Upper lobe of left lung (tissue), 6 donors: ENCODE measurements at regions not wholly inside any gene's neighbourhood (a gene's known extent, or its start where the extent isn't known, plus 50 kb on each side); places are given as distances from the start of the nearest gene placed in this dataset.
"Not testable (repeated sequence)": the region's sequence is repeated elsewhere in the genome, so short reads cannot be mapped to it uniquely, and the experiment has no call there.

ENCODE experiments used
- ATAC-seq, 2 donors: fragments of 200-7000 bp; cut with Tn5 transposase; one replicate each; pipeline ENCODE4 v1.9.1; 2022; ENCODE audit warnings: mild to moderate bottlenecking in 2 of 2, moderate library complexity in 2 of 2; ENCODE audit not compliant: low FRiP score in 2 of 2
- DNase-seq, 2 donors: peaks; one replicate each; pipeline ENCODE4 v3.0.0-alpha.2; 2019 to 2020
- H3K27ac ChIP-seq, 4 donors: fragments of 200-600 bp; sonication (generic); one replicate each; pipeline ENCODE4 v1.5.1; 2016 to 2019
- H3K27me3 ChIP-seq, 4 donors: fragments of 200-600 bp; sonication (generic); one replicate each; pipeline ENCODE4 v1.5.1; 2017 to 2019
- H3K36me3 ChIP-seq, 4 donors: fragments of 200-600 bp; sonication (generic); one replicate each; pipeline ENCODE4 v1.5.1; 2016 to 2019
- H3K4me1 ChIP-seq, 4 donors: fragments of 200-600 bp; sonication (generic); one replicate each; pipeline ENCODE4 v1.5.1; 2018 to 2019
- H3K4me3 ChIP-seq, 4 donors: fragments of 200-600 bp; sonication (generic); one replicate each; pipeline ENCODE4 v1.5.1; 2017 to 2019; ENCODE audit warnings: mild to moderate bottlenecking in 2 of 4, moderate library complexity in 1 of 4
- H3K9me3 ChIP-seq, 4 donors: fragments of 200-600 bp; sonication (generic); one replicate each; pipeline ENCODE4 v1.5.1; 2018 to 2019
- EP300 ChIP-seq, 4 donors: sonication (generic); formaldehyde crosslinking; IDR thresholded peaks; one replicate each; pipeline ENCODE4 v1.5.1; 2017; ENCODE audit warnings: antibody characterized with exemption in 4 of 4, control low read depth in 2 of 4
- POLR2A ChIP-seq, 4 donors: fragments of 450-650 bp; IDR thresholded peaks; one replicate each; pipeline ENCODE4 v1.5.1; 2016 to 2017; ENCODE audit warnings: antibody characterized with exemption in 4 of 4, mild to moderate bottlenecking in 2 of 4
- POLR2AphosphoS5 ChIP-seq, 2 donors: sonication (generic); formaldehyde crosslinking; IDR thresholded peaks; one replicate each; pipeline ENCODE4 v1.5.1; 2017; ENCODE audit warnings: antibody characterized with exemption in 2 of 2
- WGBS, 2 donors: methylation state at CpG; one replicate each; pipeline ENCODE4 v1.1.5; 2017 to 2018; 5-methylcytosine and 5-hydroxymethylcytosine counted together
- TF ChIP-seq, protein P1 (sequence below), 6 experiments: fragments of 450-650 bp in 4 of 6; fragments of 200-600 bp in 2 of 6; sonication (generic) in 2 of 6; IDR thresholded peaks; one replicate each; pipeline ENCODE4 v1.5.1; 2016 to 2019; ENCODE audit warnings: antibody characterized with exemption in 6 of 6
- donor health status: DM: no; HTN: no; CAD: no; lungs with moderate emphysema.
- donor health status: DM: no; HTN: yes; CAD: no; lungs with severe emphysema.

DNA sequence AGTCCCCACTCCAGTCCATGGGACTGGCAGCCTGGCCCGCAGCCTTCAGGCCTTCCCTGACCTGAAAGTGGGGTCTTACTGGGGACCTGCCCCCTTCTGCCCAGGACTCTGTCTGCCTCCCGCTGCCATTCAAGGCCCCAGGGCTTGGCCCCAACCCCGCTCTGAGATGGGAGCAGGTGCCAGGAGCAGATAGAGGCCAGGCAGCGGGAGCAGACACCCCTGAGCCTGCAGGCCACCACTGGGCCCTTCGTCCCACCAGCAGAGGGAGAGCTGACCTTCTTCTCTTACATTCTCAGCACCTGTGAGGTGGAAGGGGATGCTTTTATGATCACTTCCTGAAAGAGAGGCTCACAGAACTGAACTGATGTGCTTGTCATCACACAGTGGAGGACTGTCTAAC lies 62.2 kb upstream of the TINAGL1 start:
- DNase-seq (no peak), ATAC-seq (no peak)
- WGBS, 2 donors, result 40 to 93% methylated on average over 1 to 4 of the region's 5 CpGs
- Histone ChIP-seq H3K27me3 (no peaks in the 10 kb centered on the region), H3K27ac (no peak overlapping the region), H3K4me1 (no peaks in the 10 kb centered on the region), H3K36me3 (no peaks in the 10 kb centered on the region), H3K9me3 (no peaks in the 10 kb centered on the region), H3K4me3 (no peak overlapping the region)
- no peak for TF ChIP-seq POLR2A (IDR thresholded peaks at IDR 0.05)
- no peak for TF ChIP-seq POLR2AphosphoS5 (IDR thresholded peaks at IDR 0.05)
- TF ChIP-seq, protein P1, sequence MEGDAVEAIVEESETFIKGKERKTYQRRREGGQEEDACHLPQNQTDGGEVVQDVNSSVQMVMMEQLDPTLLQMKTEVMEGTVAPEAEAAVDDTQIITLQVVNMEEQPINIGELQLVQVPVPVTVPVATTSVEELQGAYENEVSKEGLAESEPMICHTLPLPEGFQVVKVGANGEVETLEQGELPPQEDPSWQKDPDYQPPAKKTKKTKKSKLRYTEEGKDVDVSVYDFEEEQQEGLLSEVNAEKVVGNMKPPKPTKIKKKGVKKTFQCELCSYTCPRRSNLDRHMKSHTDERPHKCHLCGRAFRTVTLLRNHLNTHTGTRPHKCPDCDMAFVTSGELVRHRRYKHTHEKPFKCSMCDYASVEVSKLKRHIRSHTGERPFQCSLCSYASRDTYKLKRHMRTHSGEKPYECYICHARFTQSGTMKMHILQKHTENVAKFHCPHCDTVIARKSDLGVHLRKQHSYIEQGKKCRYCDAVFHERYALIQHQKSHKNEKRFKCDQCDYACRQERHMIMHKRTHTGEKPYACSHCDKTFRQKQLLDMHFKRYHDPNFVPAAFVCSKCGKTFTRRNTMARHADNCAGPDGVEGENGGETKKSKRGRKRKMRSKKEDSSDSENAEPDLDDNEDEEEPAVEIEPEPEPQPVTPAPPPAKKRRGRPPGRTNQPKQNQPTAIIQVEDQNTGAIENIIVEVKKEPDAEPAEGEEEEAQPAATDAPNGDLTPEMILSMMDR (IDR thresholded peaks at IDR 0.05), result no peak
- TF ChIP-seq EP300 (IDR thresholded peaks at IDR 0.05), result no peak

DNA sequence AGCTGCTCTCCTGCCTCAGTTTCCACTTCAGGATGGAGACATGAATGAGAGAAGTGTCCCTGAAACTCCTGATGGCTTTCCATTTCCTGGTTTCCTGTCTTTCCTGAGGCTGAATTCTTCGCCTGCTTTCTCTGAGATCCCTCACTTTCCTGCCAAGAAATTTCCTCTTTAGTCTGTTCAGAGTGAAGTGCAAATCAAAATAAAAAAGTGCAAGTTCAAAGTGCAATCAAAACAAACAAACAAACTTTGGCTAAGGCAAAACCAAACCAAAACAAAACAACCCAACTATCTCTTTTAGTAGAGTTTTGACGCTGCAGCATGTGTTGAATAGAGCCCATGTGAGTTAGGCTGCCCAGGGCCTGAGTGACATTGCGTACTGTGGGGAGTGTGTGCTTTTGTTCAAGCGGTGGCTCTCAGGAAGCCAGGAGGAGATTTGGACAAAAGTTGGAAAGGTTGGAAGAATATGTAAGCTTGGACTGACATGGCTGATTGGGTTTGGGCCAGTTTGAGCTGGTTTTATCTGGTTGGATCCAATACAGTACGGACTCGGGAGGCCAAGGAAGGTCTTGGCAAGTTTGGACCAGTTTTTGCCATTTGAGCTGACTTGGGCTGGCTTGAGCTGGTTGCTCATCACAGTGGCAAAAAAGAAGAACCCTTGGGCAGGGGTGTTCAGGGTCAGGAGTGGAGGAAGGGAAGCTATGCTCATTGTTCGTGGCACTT lies 61.1 kb upstream of the TINAGL1 start:
- H3K4me1 ChIP-seq, result no peaks in the 10 kb centered on the region
- H3K27me3 ChIP-seq, result no peaks in the 10 kb centered on the region
- H3K36me3 ChIP-seq, result no peaks in the 10 kb centered on the region
- WGBS, 2 donors, result 59 to 74% methylated on average over 7 of the region's 7 CpGs
- H3K9me3 ChIP-seq, result no peaks in the 10 kb centered on the region
- no peak overlapping the region for H3K4me3 ChIP-seq
- no peak for TF ChIP-seq EP300 (IDR thresholded peaks at IDR 0.05)
- TF ChIP-seq, protein P1 (IDR thresholded peaks at IDR 0.05), result no peak
- DNase-seq (no peak), ATAC-seq (no peak)
- no peak overlapping the region for H3K27ac ChIP-seq

DNA sequence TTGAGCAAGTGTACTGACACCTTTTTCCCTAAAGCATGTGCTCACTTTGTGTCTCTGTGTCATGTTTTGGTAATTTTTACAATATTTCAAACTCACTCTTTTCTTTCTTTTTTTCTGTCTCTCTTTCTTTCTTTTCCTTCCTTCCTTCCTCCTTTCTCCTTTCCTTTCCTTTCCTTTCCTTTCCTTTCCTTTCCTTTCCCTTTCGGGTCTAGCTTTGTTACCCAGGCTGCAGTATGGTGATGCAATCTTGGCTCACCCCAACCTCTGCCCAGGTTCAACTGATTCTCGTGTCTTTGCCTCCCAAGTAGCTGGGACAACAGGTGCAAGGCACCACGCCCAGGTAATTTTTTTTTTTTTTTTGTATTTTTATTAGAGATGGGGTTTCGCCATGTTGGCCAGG lies 60.4 kb upstream of the TINAGL1 start:
- ATAC-seq (no peak), DNase-seq (no peak)
- no peaks in the 10 kb centered on the region for H3K27me3 ChIP-seq
- H3K4me1 ChIP-seq, result no peaks in the 10 kb centered on the region
- no peaks in the 10 kb centered on the region for H3K36me3 ChIP-seq
- H3K27ac ChIP-seq, result no peak overlapping the region
- no peak for TF ChIP-seq POLR2AphosphoS5 (IDR thresholded peaks at IDR 0.05)
- TF ChIP-seq POLR2A (IDR thresholded peaks at IDR 0.05), result no peak
- TF ChIP-seq EP300 (IDR thresholded peaks at IDR 0.05), result no peak
- TF ChIP-seq, protein P1 (IDR thresholded peaks at IDR 0.05), result no peak
- no peak overlapping the region for H3K4me3 ChIP-seq
- no peaks in the 10 kb centered on the region for H3K9me3 ChIP-seq
- WGBS, 2 donors, result 85 to 86% methylated on average over 4 of the region's 4 CpGs

DNA sequence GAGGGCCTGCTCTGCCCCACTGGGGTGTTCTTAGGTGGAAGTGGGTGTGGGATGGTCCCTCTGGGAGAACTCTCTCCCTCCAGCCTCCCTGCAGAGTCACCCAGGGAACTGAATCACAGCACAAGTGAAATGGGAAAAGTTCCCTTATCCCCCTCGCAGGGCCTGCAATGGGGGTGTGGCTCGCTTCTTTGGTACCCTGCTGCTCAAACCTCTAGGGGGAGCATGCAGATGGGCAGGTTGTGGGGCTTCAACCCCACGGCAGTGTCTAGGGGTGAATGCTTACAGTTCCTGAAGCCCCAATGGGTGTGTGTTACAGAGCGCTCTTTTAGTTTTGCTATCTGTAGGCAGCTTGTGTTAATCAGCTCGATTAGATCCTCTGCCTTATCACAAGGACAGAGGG lies 59.0 kb upstream of the TINAGL1 start:
- TF ChIP-seq POLR2A (IDR thresholded peaks at IDR 0.05) (no peak), POLR2AphosphoS5 (IDR thresholded peaks at IDR 0.05) (no peak), EP300 (IDR thresholded peaks at IDR 0.05) (no peak)
- TF ChIP-seq, protein P1 (IDR thresholded peaks at IDR 0.05), result no peak
- no peaks in the 10 kb centered on the region for H3K4me1 ChIP-seq
- H3K9me3 ChIP-seq, result no peaks in the 10 kb centered on the region
- H3K4me3 ChIP-seq, result no peak overlapping the region
- no peaks in the 10 kb centered on the region for H3K27me3 ChIP-seq
- no peak for DNase-seq
- no peak overlapping the region for H3K27ac ChIP-seq
- no peak for ATAC-seq
- WGBS, 2 donors, result 65 to 75% methylated on average over 5 of the region's 5 CpGs
- no peaks in the 10 kb centered on the region for H3K36me3 ChIP-seq

DNA sequence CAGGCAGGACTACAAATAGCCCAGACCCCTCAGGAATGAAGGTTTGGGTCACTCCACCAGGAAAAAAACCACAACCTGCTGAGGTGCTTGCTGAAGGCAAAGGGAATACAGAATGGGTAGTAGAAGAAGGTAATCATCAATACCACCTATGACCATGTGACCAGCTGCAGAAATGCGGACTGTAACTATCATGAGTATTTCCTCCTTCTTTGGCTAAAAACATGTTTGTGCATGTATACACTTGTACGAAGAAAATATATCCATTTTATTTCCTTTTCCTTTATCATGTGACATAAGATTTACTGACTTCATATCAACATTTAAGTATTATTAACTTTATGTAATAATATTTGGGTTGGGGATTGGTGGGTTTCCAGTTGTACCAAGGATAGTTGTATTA lies 58.3 kb upstream of the TINAGL1 start:
- H3K4me1 ChIP-seq, DNase-seq, H3K27me3 ChIP-seq, H3K36me3 ChIP-seq, H3K9me3 ChIP-seq, H3K27ac ChIP-seq, H3K4me3 ChIP-seq, ATAC-seq: not testable (repeated sequence)
- WGBS, 2 donors, result 81 to 85% methylated on average over 2 of the region's 2 CpGs
